ENCODE measurements at regions not wholly inside any gene's neighbourhood (a gene's known extent, or its start where the extent isn't known, plus 50 kb on each side); places are given as distances from the start of the nearest gene placed in this dataset.
A peak's percentile ranks its signal among the peaks of the same experiment; 100 is the strongest.
"Not testable (repeated sequence)": the region's sequence is repeated elsewhere in the genome, so short reads cannot be mapped to it uniquely, and the experiment has no call there.

- DNase-seq, result no peak
Observed at GRCh38 chr20:11671015-11671511, 246.6 kb upstream of the BTBD3 start.

GRCh38 chr20:11672959-11673358, 244.7 kb upstream of the BTBD3 start:
- DNase-seq, result no peak

GRCh38 chr20:11675920-11676629, 241.6 kb upstream of the BTBD3 start:
- DNase-seq, result no peak

- DNase-seq, result peak; percentile 3 to 18
Observed at GRCh38 chr20:11676630-11677287, 240.9 kb upstream of the BTBD3 start.

GRCh38 chr20:11677428-11677827, 240.3 kb upstream of the BTBD3 start:
- no peak for DNase-seq

- DNase-seq, result no peak
Observed at GRCh38 chr20:11677836-11678235, 239.9 kb upstream of the BTBD3 start.

- DNase-seq, result no peak
Observed at GRCh38 chr20:11682285-11682684, 235.4 kb upstream of the BTBD3 start.

- no peak for DNase-seq
Observed at GRCh38 chr20:11686195-11686594, 231.5 kb upstream of the BTBD3 start.

GRCh38 chr20:11686820-11687543, 230.7 kb upstream of the BTBD3 start:
- DNase-seq, result no peak

GRCh38 chr20:11687546-11688292, 230.0 kb upstream of the BTBD3 start:
- DNase-seq, result no peak

GRCh38 chr20:11689262-11689661, 228.4 kb upstream of the BTBD3 start:
- DNase-seq, result no peak

- no peak for DNase-seq
Observed at GRCh38 chr20:11691766-11692165, 225.9 kb upstream of the BTBD3 start.

- DNase-seq, result no peak
Observed at GRCh38 chr20:11692567-11692966, 225.1 kb upstream of the BTBD3 start.

- no peak for DNase-seq
Observed at GRCh38 chr20:11694467-11694866, 223.2 kb upstream of the BTBD3 start.

- no peak for DNase-seq
Observed at GRCh38 chr20:11697055-11697454, 220.6 kb upstream of the BTBD3 start.

GRCh38 chr20:11697646-11698045, 220.0 kb upstream of the BTBD3 start:
- no peak for DNase-seq

- DNase-seq, result no peak
Observed at GRCh38 chr20:11698124-11698523, 219.6 kb upstream of the BTBD3 start.

- DNase-seq, result no peak
Observed at GRCh38 chr20:11700831-11701230, 216.9 kb upstream of the BTBD3 start.

- no peak for DNase-seq
Observed at GRCh38 chr20:11702721-11703518, 214.8 kb upstream of the BTBD3 start.

GRCh38 chr20:11705512-11705911, 212.2 kb upstream of the BTBD3 start:
- DNase-seq, result no peak

- not testable (repeated sequence) for DNase-seq
Observed at GRCh38 chr20:11708223-11708622, 209.5 kb upstream of the BTBD3 start.

- DNase-seq, result no peak
Observed at GRCh38 chr20:11711214-11711613, 206.5 kb upstream of the BTBD3 start.

Measured in inflammatory macrophage treated with lipopolysaccharide for 1 hour (primary cell).